WTC11 (cell line): ENCODE measurements at regions not wholly inside any gene's neighbourhood (a gene's known extent, or its start where the extent isn't known, plus 50 kb on each side); places are given as distances from the start of the nearest gene placed in this dataset.

Experiments
- ATAC-seq: fragments of 200-7000 bp; cut with Tn5 transposase; 2 replicates; pipeline ENCODE4 v1.10.0; 2021; ENCODE audit warnings: mild to moderate bottlenecking, moderate library complexity
- CTCF ChIA-PET: fragments of 300-600 bp; sonication (Branson Sonifier 250); formaldehyde crosslinking; loops from one replicate; lab custom pipeline; 2021; ENCODE audit warnings: antibody characterized with exemption; lab: Charles Lee
- POLR2A ChIA-PET: fragments of 350-600 bp; sonication (Branson Sonifier 250); formaldehyde crosslinking; loops from one replicate; lab custom pipeline; 2021; ENCODE audit warnings: antibody characterized with exemption; lab: Charles Lee
- DNase-seq: peaks from one replicate; pipeline ENCODE4 v3.0.0; 2021; ENCODE audit warnings: low spot score
- H3K27ac Mint-ChIP-seq: 2 replicates; pipeline ENCODE4 v1.8.0; 2021; ENCODE audit warnings: mixed read lengths
- H3K27me3 Mint-ChIP-seq: 2 replicates; pipeline ENCODE4 v1.8.0; 2021; ENCODE audit warnings: low read depth, mild to moderate bottlenecking, moderate library complexity, mixed read lengths
- H3K36me3 Mint-ChIP-seq: 2 replicates; pipeline ENCODE4 v1.8.0; 2021; ENCODE audit warnings: mixed read lengths
- H3K4me1 Mint-ChIP-seq: 2 replicates; pipeline ENCODE4 v1.8.0; 2022; ENCODE audit warnings: mixed read lengths
- H3K4me3 Mint-ChIP-seq: 2 replicates; pipeline ENCODE4 v1.8.0; 2021; ENCODE audit warnings: mild to moderate bottlenecking, moderate library complexity, mixed read lengths
- H3K9me3 Mint-ChIP-seq: 2 replicates; pipeline ENCODE4 v1.8.0; 2021; ENCODE audit warnings: mixed read lengths
- CBFB ChIP-seq: sonication (generic); formaldehyde crosslinking; IDR thresholded peaks from 2 replicates; pipeline ENCODE4 v1.8.1; 2022; ENCODE audit warnings: mild to moderate bottlenecking, low read depth, missing genetic modification reagents
- CDX4 ChIP-seq: fragments of 250-450 bp; sonication (Bioruptor Pico); IDR thresholded peaks from 2 replicates; pipeline ENCODE4 v1.9.0; 2021; ENCODE audit warnings: moderate library complexity, mild to moderate bottlenecking, inconsistent platforms, borderline replicate concordance
- CTCF ChIP-seq: fragments of 200-600 bp; IDR thresholded peaks from 2 replicates; pipeline ENCODE4 v1.8.0; 2022; ENCODE audit warnings: antibody characterized with exemption
- FOXP4 ChIP-seq: sonication (generic); formaldehyde crosslinking; IDR thresholded peaks from 2 replicates; pipeline ENCODE4 v1.8.0; 2022; ENCODE audit warnings: mild to moderate bottlenecking, missing genetic modification reagents
- IRF2 ChIP-seq: sonication (generic); formaldehyde crosslinking; IDR thresholded peaks from 2 replicates; pipeline ENCODE4 v1.8.0; 2022; ENCODE audit warnings: low read depth, missing genetic modification reagents, borderline replicate concordance
- JAZF1 ChIP-seq: fragments of 250-450 bp; sonication (Bioruptor Pico); IDR thresholded peaks from 2 replicates; pipeline ENCODE4 v1.9.0; 2021; ENCODE audit warnings: moderate library complexity, mild to moderate bottlenecking, inconsistent platforms
- JUN ChIP-seq: sonication (generic); formaldehyde crosslinking; IDR thresholded peaks from 2 replicates; pipeline ENCODE4 v1.8.0; 2023; ENCODE audit warnings: mild to moderate bottlenecking, missing genetic modification reagents
- MLX ChIP-seq: sonication (generic); formaldehyde crosslinking; IDR thresholded peaks from 2 replicates; pipeline ENCODE4 v1.8.1; 2023; ENCODE audit warnings: mild to moderate bottlenecking, missing genetic modification reagents, moderate library complexity
- MXD4 ChIP-seq: fragments of 250-450 bp; sonication (Bioruptor Pico); IDR thresholded peaks from 2 replicates; pipeline ENCODE4 v1.8.0; 2021; ENCODE audit warnings: mild to moderate bottlenecking, moderate library complexity, borderline replicate concordance
- NFATC4 ChIP-seq: fragments of 250-450 bp; sonication (Bioruptor Pico); IDR thresholded peaks from 2 replicates; pipeline ENCODE4 v1.9.0; 2021; ENCODE audit warnings: mild to moderate bottlenecking
- NR1H2 ChIP-seq: sonication (generic); formaldehyde crosslinking; IDR thresholded peaks from 2 replicates; pipeline ENCODE4 v1.9.0; 2021; ENCODE audit warnings: mild to moderate bottlenecking, moderate library complexity, missing genetic modification reagents
- PREB ChIP-seq: sonication (generic); formaldehyde crosslinking; IDR thresholded peaks from 2 replicates; pipeline ENCODE4 v1.8.1; 2022; ENCODE audit warnings: mild to moderate bottlenecking, missing genetic modification reagents, moderate library complexity, borderline replicate concordance
- PRRX2 ChIP-seq: fragments of 250-450 bp; sonication (Bioruptor Pico); IDR thresholded peaks from 2 replicates; pipeline ENCODE4 v1.8.0; 2021; ENCODE audit warnings: mild to moderate bottlenecking
- SMAD3 ChIP-seq: sonication (generic); formaldehyde crosslinking; IDR thresholded peaks from 2 replicates; pipeline ENCODE4 v1.8.0; 2022; ENCODE audit warnings: missing genetic modification reagents, mild to moderate bottlenecking, borderline replicate concordance
- TCF7 ChIP-seq: sonication (generic); formaldehyde crosslinking; IDR thresholded peaks from 2 replicates; pipeline ENCODE4 v1.8.0; 2022; ENCODE audit warnings: mild to moderate bottlenecking, low read depth, missing genetic modification reagents, moderate library complexity
- USF2 ChIP-seq: sonication (generic); formaldehyde crosslinking; IDR thresholded peaks from 2 replicates; pipeline ENCODE4 v1.8.1; 2023; ENCODE audit warnings: mild to moderate bottlenecking, missing genetic modification reagents, moderate library complexity
- ZBTB21 ChIP-seq: sonication (generic); formaldehyde crosslinking; IDR thresholded peaks from 2 replicates; pipeline ENCODE4 v1.8.1; 2023; ENCODE audit warnings: mild to moderate bottlenecking, missing genetic modification reagents, borderline replicate concordance
- ZNF121 ChIP-seq: sonication (generic); formaldehyde crosslinking; IDR thresholded peaks from 2 replicates; pipeline ENCODE4 v1.8.0; 2023; ENCODE audit warnings: missing genetic modification reagents
- ZNF138 ChIP-seq: sonication (generic); formaldehyde crosslinking; conservative IDR thresholded peaks from 2 replicates; pipeline ENCODE4 v1.8.1; 2022; ENCODE audit warnings: mild to moderate bottlenecking, moderate library complexity, missing genetic modification reagents
- ZNF396 ChIP-seq: fragments of 250-450 bp; sonication (Bioruptor Pico); IDR thresholded peaks from 2 replicates; pipeline ENCODE4 v1.8.0; 2021; ENCODE audit warnings: mild to moderate bottlenecking, moderate library complexity, borderline replicate concordance

- TF ChIP-seq MXD4 (CRISPR knock-in tag) (no peak), MLX (no peak), ZNF121 (CRISPR knock-in tag) (no peak), USF2 (CRISPR knock-in tag) (no peak), NR1H2 (CRISPR knock-in tag) (no peak), TCF7 (CRISPR knock-in tag) (no peak), CDX4 (CRISPR knock-in tag) (no peak), NFATC4 (CRISPR knock-in tag) (no peak), CBFB (CRISPR knock-in tag) (no peak), PRRX2 (CRISPR knock-in tag) (no peak), IRF2 (CRISPR knock-in tag) (no peak)
- DNase-seq (no peak), ATAC-seq (no peak)
- Mint-ChIP-seq H3K4me1 (peaks cover 6% of the 10 kb centered on the region), H3K27me3 (no peaks in the 10 kb centered on the region; the same call in none of the 2 replicates), H3K9me3 (peaks cover 10% of the 10 kb centered on the region), H3K27ac (no peak overlapping the region), H3K36me3 (no peaks in the 10 kb centered on the region), H3K4me3 (no peak overlapping the region)
- POLR2A ChIA-PET, result interaction anchor here (0.7 kb wide), 1 partner anchor 335 kb away, joined by 3 read pairs; no protein-coding TSS in a partner anchor
- CTCF ChIA-PET, result interaction anchor here (1.8 kb wide), 1 partner anchor 12 kb away, joined by 11 read pairs; no protein-coding TSS in a partner anchor
Observed at GRCh38 chr4:53694666-53695065, 103.4 kb upstream of the LNX1 start.

GRCh38 chr4:53693909-53694308 lies 102.6 kb upstream of the LNX1 start:
- ChIA-PET CTCF (interaction anchor here (0.7 to 1.8 kb wide), 3 partner anchors 8 to 532 kb away, joined by 3 to 11 read pairs (median 3); no protein-coding TSS in a partner anchor), POLR2A (no interaction called here)
- ATAC-seq (no peak), DNase-seq (no peak)
- Mint-ChIP-seq H3K9me3 (peaks cover 10% of the 10 kb centered on the region), H3K36me3 (no peaks in the 10 kb centered on the region), H3K27ac (no peak overlapping the region), H3K27me3 (no peaks in the 10 kb centered on the region; the same call in none of the 2 replicates), H3K4me3 (no peak overlapping the region), H3K4me1 (peaks cover 6% of the 10 kb centered on the region)
- no peak for TF ChIP-seq PREB (CRISPR knock-in tag)
- TF ChIP-seq CTCF, result no peak
- TF ChIP-seq JAZF1 (CRISPR knock-in tag), result no peak
- no peak for TF ChIP-seq JUN (CRISPR knock-in tag)
- TF ChIP-seq ZNF138 (CRISPR knock-in tag), result no peak
- no peak for TF ChIP-seq ZNF396
- no peak for TF ChIP-seq ZBTB21
- no peak for TF ChIP-seq SMAD3
- TF ChIP-seq FOXP4 (CRISPR knock-in tag), result no peak
- TF ChIP-seq, all 79 proteins: peak for 0
